HG03175 (cell line): ENCODE measurements at regions not wholly inside any gene's neighbourhood (a gene's known extent, or its start where the extent isn't known, plus 50 kb on each side); places are given as distances from the start of the nearest gene placed in this dataset.

Experiments
- ATAC-seq: cut with Tn5 transposase; IDR thresholded peaks from one replicate; pipeline ENCODE4 v1.9.1; 2021; ENCODE audit warnings: mild to moderate bottlenecking, moderate library complexity; ENCODE audit not compliant: unreplicated experiment

- no peak for ATAC-seq
Observed at GRCh38 chr2:220915092-220915623, 656.9 kb downstream of the EPHA4 start.

GRCh38 chr2:220916931-220917330 is 655.2 kb downstream of the EPHA4 start:
- ATAC-seq, result no peak

GRCh38 chr2:220930271-220931076 is 641.6 kb downstream of the EPHA4 start:
- ATAC-seq, result no peak

GRCh38 chr2:220931491-220931890 is 640.6 kb downstream of the EPHA4 start:
- ATAC-seq, result no peak

GRCh38 chr2:220932041-220932440 is 640.1 kb downstream of the EPHA4 start:
- no peak for ATAC-seq

- ATAC-seq, result peak; percentile 55
Observed at GRCh38 chr2:220935789-220936321, 636.2 kb downstream of the EPHA4 start.

GRCh38 chr2:220936641-220937197 is 635.4 kb downstream of the EPHA4 start:
- no peak for ATAC-seq

GRCh38 chr2:220937245-220937644 is 634.9 kb downstream of the EPHA4 start:
- no peak for ATAC-seq

- no peak for ATAC-seq
Observed at GRCh38 chr2:220940646-220941045, 631.5 kb downstream of the EPHA4 start.

GRCh38 chr2:220941683-220942082 is 630.4 kb downstream of the EPHA4 start:
- ATAC-seq, result no peak

- ATAC-seq, result no peak
Observed at GRCh38 chr2:220946552-220946951, 625.6 kb downstream of the EPHA4 start.

GRCh38 chr2:220948579-220948978 is 623.5 kb downstream of the EPHA4 start:
- ATAC-seq, result no peak

- ATAC-seq, result no peak
Observed at GRCh38 chr2:220949466-220949865, 622.6 kb downstream of the EPHA4 start.

GRCh38 chr2:220955776-220956175 is 616.3 kb downstream of the EPHA4 start:
- no peak for ATAC-seq

- no peak for ATAC-seq
Observed at GRCh38 chr2:220956429-220956828, 615.7 kb downstream of the EPHA4 start.

- ATAC-seq, result no peak
Observed at GRCh38 chr2:220959391-220959802, 612.7 kb downstream of the EPHA4 start.

GRCh38 chr2:220961143-220961860 is 610.8 kb downstream of the EPHA4 start:
- no peak for ATAC-seq

- no peak for ATAC-seq
Observed at GRCh38 chr2:220962556-220962955, 609.5 kb downstream of the EPHA4 start.

- ATAC-seq, result no peak
Observed at GRCh38 chr2:220963076-220963475, 609.0 kb downstream of the EPHA4 start.

GRCh38 chr2:220963930-220964329 is 608.2 kb downstream of the EPHA4 start:
- ATAC-seq, result no peak

GRCh38 chr2:220966636-220967035 is 605.5 kb downstream of the EPHA4 start:
- ATAC-seq, result no peak
